CD4-positive, alpha-beta T cell treated with Interleukin-17A for 1 hour (primary cell): ENCODE measurements at regions not wholly inside any gene's neighbourhood (a gene's known extent, or its start where the extent isn't known, plus 50 kb on each side); places are given as distances from the start of the nearest gene placed in this dataset.

Experiments
- DNase-seq: peaks from one replicate; pipeline ENCODE4 v3.0.0-alpha.2; 2020

- peak; percentile 55 for DNase-seq
Measured at GRCh38 chr3:109532257-109533216, 195.2 kb upstream of the DPPA4 start.

GRCh38 chr3:109545746-109546145 lies 208.4 kb upstream of the DPPA4 start:
- DNase-seq: no peak

GRCh38 chr3:109548192-109548938 lies 211.0 kb upstream of the DPPA4 start:
- no peak for DNase-seq

- DNase-seq: no peak
Measured at GRCh38 chr3:109553591-109554371, 216.4 kb upstream of the DPPA4 start.

- DNase-seq: no peak
Measured at GRCh38 chr3:109559389-109559788, 222.0 kb upstream of the DPPA4 start.

GRCh38 chr3:109563149-109563548 lies 225.8 kb upstream of the DPPA4 start:
- DNase-seq: peak; percentile 51

- no peak for DNase-seq
Measured at GRCh38 chr3:109569135-109569846, 231.9 kb upstream of the DPPA4 start.

- no peak for DNase-seq
Measured at GRCh38 chr3:109570408-109570807, 233.1 kb upstream of the DPPA4 start.

- no peak for DNase-seq
Measured at GRCh38 chr3:109572301-109572700, 235.0 kb upstream of the DPPA4 start.

- DNase-seq: no peak
Measured at GRCh38 chr3:109596991-109597390, 259.6 kb upstream of the DPPA4 start.

GRCh38 chr3:109597444-109597843 lies 260.1 kb upstream of the DPPA4 start:
- DNase-seq: no peak

GRCh38 chr3:109607897-109608296 lies 270.6 kb upstream of the DPPA4 start:
- no peak for DNase-seq

- no peak for DNase-seq
Measured at GRCh38 chr3:109608574-109608973, 271.2 kb upstream of the DPPA4 start.

GRCh38 chr3:109618766-109619378 lies 281.5 kb upstream of the DPPA4 start:
- no peak for DNase-seq

- DNase-seq: no peak
Measured at GRCh38 chr3:109631897-109632296, 294.6 kb upstream of the DPPA4 start.

- no peak for DNase-seq
Measured at GRCh38 chr3:109640146-109640652, 302.9 kb upstream of the DPPA4 start.

GRCh38 chr3:109642025-109642424 lies 304.7 kb upstream of the DPPA4 start:
- no peak for DNase-seq

- DNase-seq: no peak
Measured at GRCh38 chr3:109643590-109643989, 306.2 kb upstream of the DPPA4 start.

GRCh38 chr3:109644332-109644731 lies 307.0 kb upstream of the DPPA4 start:
- DNase-seq: no peak

- no peak for DNase-seq
Measured at GRCh38 chr3:109644746-109645145, 307.4 kb upstream of the DPPA4 start.

- no peak for DNase-seq
Measured at GRCh38 chr3:109648027-109648426, 310.7 kb upstream of the DPPA4 start.

- DNase-seq: no peak
Measured at GRCh38 chr3:109656225-109656624, 318.9 kb upstream of the DPPA4 start.
